Sigmoid colon (tissue), 4 donors: ENCODE measurements at regions not wholly inside any gene's neighbourhood (a gene's known extent, or its start where the extent isn't known, plus 50 kb on each side); places are given as distances from the start of the nearest gene placed in this dataset.

Experiments used
- CTCF ChIP-seq, 4 experiments: fragments of 450-650 bp in 3 of 4; fragments of 200-600 bp in 1 of 4; IDR thresholded peaks; one replicate each; pipeline ENCODE4 v1.5.1; 2016 to 2019; ENCODE audit warnings: antibody characterized with exemption in 4 of 4, mild to moderate bottlenecking in 3 of 4, moderate library complexity in 2 of 4
- EP300 ChIP-seq, 4 donors: sonication (generic); formaldehyde crosslinking; IDR thresholded peaks; one replicate each; pipeline ENCODE4 v1.6.1; 2017; ENCODE audit warnings: antibody characterized with exemption in 4 of 4
- POLR2A ChIP-seq, 2 donors: fragments of 450-650 bp; IDR thresholded peaks; one replicate each; pipeline ENCODE4 v1.6.1; 2016; ENCODE audit warnings: antibody characterized with exemption in 2 of 2, mild to moderate bottlenecking in 2 of 2, moderate library complexity in 2 of 2

- TF ChIP-seq CTCF (IDR thresholded peaks at IDR 0.05), result no peak
- no peak for TF ChIP-seq EP300 (IDR thresholded peaks at IDR 0.05)
- no peak for TF ChIP-seq POLR2A (IDR thresholded peaks at IDR 0.05)
Measured at GRCh38 chr13:99614465-99614885, 113.2 kb downstream of the TM9SF2 start.
